ENCODE measurements at regions not wholly inside any gene's neighbourhood (a gene's known extent, or its start where the extent isn't known, plus 50 kb on each side); places are given as distances from the start of the nearest gene placed in this dataset.

- TF ChIP-seq BHLHE40 (IDR thresholded peaks at IDR 0.05; ENCODE audit: borderline replicate concordance) (no peak), SP1 (IDR thresholded peaks at IDR 0.05) (no peak), SUZ12 (IDR thresholded peaks at IDR 0.05) (no peak), HDGF (IDR thresholded peaks at IDR 0.05; ENCODE audit: borderline replicate concordance) (no peak), NFRKB (IDR thresholded peaks at IDR 0.05) (no peak), TARDBP (IDR thresholded peaks at IDR 0.05) (no peak), ELF4 (IDR thresholded peaks at IDR 0.05) (no peak), FOXA1 (IDR thresholded peaks at IDR 0.05) (no peak), FOXK2 (IDR thresholded peaks at IDR 0.05) (no peak), ZNF384 (IDR thresholded peaks at IDR 0.05) (no peak)
Measured at GRCh38 chr17:27379888-27380533, 76.2 kb upstream of the KSR1 start.
